ENCODE measurements at regions not wholly inside any gene's neighbourhood (a gene's known extent, or its start where the extent isn't known, plus 50 kb on each side); places are given as distances from the start of the nearest gene placed in this dataset.

DNA sequence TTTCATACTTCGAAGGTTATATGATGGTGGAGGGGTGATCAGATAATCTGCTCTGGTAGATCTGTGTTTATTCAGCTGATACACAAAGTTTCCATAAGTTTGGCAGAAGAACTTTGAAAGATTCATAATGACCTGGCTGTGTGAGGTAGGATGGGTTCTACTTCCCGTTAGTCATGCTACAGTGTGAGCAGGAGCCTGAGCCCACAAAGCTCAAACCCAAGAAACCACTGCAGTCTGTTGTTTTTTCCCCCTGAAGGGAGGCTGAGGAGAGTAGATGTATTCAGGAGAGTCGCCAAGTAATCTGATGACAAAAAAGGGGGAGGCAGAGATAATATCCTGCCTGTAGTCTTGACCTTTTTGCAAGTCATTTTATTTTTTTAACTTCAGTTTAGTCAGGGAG is 52.8 kb upstream of the PPP3CA start:
- no TSS peak for BruUV-seq (replicated peaks)
- ChIA-PET CTCF (interaction anchor here (0.7 kb wide), 1 partner anchor 451 kb away, joined by 3 read pairs; no protein-coding TSS in a partner anchor), POLR2A (ENCODE audit: low non-redundant PET) (no interaction called here)
- H3K27me3 ChIP-seq (replicated peaks; ENCODE audit: insufficient read depth, low read depth, low read length, poor library complexity): no peaks in the 10 kb centered on the region
- H3K4me1 ChIP-seq (ENCODE audit: insufficient read depth, low read length, poor library complexity, severe bottlenecking): no peaks in the 10 kb centered on the region
- H3K4me3 ChIP-seq (ENCODE audit: low read depth, low read length, poor library complexity, severe bottlenecking): no peak overlapping the region
- DNase-seq (ENCODE audit: low spot score): no peak
- no peaks in the 10 kb centered on the region for H3K9me3 ChIP-seq (ENCODE audit: low read depth, low read length, poor library complexity, severe bottlenecking)
- TF ChIP-seq EZH2 (IDR thresholded peaks at IDR 0.05; ENCODE audit: borderline replicate concordance, low read depth, low read length, poor library complexity, severe bottlenecking): no peak
- TF ChIP-seq, protein P1, sequence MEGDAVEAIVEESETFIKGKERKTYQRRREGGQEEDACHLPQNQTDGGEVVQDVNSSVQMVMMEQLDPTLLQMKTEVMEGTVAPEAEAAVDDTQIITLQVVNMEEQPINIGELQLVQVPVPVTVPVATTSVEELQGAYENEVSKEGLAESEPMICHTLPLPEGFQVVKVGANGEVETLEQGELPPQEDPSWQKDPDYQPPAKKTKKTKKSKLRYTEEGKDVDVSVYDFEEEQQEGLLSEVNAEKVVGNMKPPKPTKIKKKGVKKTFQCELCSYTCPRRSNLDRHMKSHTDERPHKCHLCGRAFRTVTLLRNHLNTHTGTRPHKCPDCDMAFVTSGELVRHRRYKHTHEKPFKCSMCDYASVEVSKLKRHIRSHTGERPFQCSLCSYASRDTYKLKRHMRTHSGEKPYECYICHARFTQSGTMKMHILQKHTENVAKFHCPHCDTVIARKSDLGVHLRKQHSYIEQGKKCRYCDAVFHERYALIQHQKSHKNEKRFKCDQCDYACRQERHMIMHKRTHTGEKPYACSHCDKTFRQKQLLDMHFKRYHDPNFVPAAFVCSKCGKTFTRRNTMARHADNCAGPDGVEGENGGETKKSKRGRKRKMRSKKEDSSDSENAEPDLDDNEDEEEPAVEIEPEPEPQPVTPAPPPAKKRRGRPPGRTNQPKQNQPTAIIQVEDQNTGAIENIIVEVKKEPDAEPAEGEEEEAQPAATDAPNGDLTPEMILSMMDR (conservative IDR thresholded peaks at IDR 0.05; ENCODE audit: low read depth, low read length): no peak
- intact Hi-C loops (cut with micrococcal nuclease; ENCODE audit: unreplicated experiment): no loop called here
- H3K36me3 ChIP-seq (ENCODE audit: insufficient read depth, low read length, poor library complexity, severe bottlenecking): no peaks in the 10 kb centered on the region
- H3K27ac ChIP-seq (ENCODE audit: low read depth, low read length, poor library complexity, severe bottlenecking): no peak overlapping the region

DNA sequence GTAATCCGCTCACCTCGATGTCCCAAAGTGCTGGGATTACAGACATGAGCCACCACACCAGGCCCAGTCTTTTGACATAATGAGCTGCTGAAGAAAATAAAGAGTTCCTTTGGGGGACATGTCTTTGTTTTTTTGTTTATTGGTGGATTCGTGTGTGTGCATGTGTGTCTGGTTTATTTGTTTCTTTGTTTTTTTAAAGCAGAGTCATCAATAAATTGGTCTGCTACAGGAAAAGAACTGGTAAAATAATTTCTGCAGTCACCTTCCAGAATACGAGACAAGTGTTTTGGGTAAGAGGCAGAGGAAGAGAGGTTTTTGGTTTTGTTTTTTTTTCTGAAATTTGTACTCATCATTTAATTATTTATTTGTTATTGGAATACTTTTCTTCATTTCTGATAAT is 51.5 kb upstream of the PPP3CA start:
- H3K4me1 ChIP-seq (ENCODE audit: insufficient read depth, low read length, poor library complexity, severe bottlenecking): no peaks in the 10 kb centered on the region
- H3K4me3 ChIP-seq (ENCODE audit: low read depth, low read length, poor library complexity, severe bottlenecking): no peak overlapping the region
- no TSS peak for BruUV-seq (replicated peaks)
- CTCF ChIA-PET: no interaction called here
- H3K27me3 ChIP-seq (replicated peaks; ENCODE audit: insufficient read depth, low read depth, low read length, poor library complexity): no peaks in the 10 kb centered on the region
- TF ChIP-seq EZH2 (IDR thresholded peaks at IDR 0.05; ENCODE audit: borderline replicate concordance, low read depth, low read length, poor library complexity, severe bottlenecking): no peak
- TF ChIP-seq, protein P1 (conservative IDR thresholded peaks at IDR 0.05; ENCODE audit: low read depth, low read length): no peak
- DNase-seq (ENCODE audit: low spot score): no peak
- H3K27ac ChIP-seq (ENCODE audit: low read depth, low read length, poor library complexity, severe bottlenecking): no peak overlapping the region
- POLR2A ChIA-PET (ENCODE audit: low non-redundant PET): no interaction called here
- no peaks in the 10 kb centered on the region for H3K9me3 ChIP-seq (ENCODE audit: low read depth, low read length, poor library complexity, severe bottlenecking)
- intact Hi-C loops (cut with micrococcal nuclease; ENCODE audit: unreplicated experiment): no loop called here
- no peaks in the 10 kb centered on the region for H3K36me3 ChIP-seq (ENCODE audit: insufficient read depth, low read length, poor library complexity, severe bottlenecking)

Measured in A673 (cell line).